ENCODE measurements at regions not wholly inside any gene's neighbourhood (a gene's known extent, or its start where the extent isn't known, plus 50 kb on each side); places are given as distances from the start of the nearest gene placed in this dataset.

DNA sequence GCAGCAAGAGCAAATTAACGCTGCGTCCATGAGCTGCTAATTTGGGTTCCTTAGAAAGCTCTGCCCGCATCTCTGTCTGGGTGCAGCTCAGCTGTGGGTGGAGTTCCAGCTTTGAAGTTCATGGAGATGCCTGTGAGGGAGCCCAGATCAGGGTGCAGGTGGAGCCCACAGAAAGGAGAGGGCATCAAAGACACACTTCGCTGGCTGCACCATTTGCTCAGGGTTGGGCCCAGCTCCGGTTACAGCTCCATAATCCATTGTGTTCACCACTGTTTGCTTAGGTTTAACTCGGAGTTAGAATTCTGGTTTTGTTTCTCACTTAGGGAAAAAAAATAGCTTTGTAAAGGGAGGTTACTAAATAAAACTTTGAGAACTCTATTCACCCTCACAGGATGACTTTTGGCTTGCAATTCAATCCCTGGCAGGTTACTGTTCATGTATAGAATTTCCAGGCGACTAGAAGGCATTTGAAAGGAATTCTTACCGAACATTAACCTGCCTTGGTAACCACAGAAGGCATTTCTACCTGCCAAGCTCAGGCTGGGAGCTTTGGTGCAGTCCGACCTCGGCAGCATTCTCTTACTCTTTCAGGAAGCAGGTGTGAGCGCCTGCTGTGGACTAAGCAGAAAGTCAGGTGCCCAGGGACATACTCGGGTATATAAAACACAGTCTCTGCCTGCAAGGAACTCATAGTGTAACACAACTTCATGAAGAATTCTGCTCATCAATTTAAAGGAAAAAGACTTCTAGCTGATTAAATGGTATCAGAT lies 179.5 kb upstream of the RNF32 start:
- no peak for DNase-seq (ENCODE audit: low spot score)
- peaks cover 0 to 10% (median 3%) of the 10 kb centered on the region in 4 donors for H3K4me1 ChIP-seq (ENCODE audit: control insufficient read depth in 4 of 4, insufficient read depth in 4 of 4, low read length in 3 of 4)
- H3K9ac ChIP-seq (ENCODE audit: low read depth in 1 of 2, low read length in 2 of 2): no peak overlapping the region
- WGBS: 79% methylated on average over 12 of the region's 12 CpGs
- no peak overlapping the region for H3K4me3 ChIP-seq (ENCODE audit: low read depth in 1 of 3, low read length in 3 of 3)
- no peaks in the 10 kb centered on the region for H3K9me3 ChIP-seq (ENCODE audit: control insufficient read depth in 4 of 4, low read length in 3 of 4)
- no peaks in the 10 kb centered on the region for H3K36me3 ChIP-seq (ENCODE audit: control insufficient read depth in 4 of 4, insufficient read depth in 3 of 4, low read depth in 1 of 4, low read length in 3 of 4)
- H3K27ac ChIP-seq (ENCODE audit: low read depth in 1 of 2, low read length in 2 of 2): no peak overlapping the region
- TF ChIP-seq RAD21 (IDR thresholded peaks at IDR 0.05) (no peak), MAX (IDR thresholded peaks at IDR 0.05) (no peak)
- TF ChIP-seq, protein P1, sequence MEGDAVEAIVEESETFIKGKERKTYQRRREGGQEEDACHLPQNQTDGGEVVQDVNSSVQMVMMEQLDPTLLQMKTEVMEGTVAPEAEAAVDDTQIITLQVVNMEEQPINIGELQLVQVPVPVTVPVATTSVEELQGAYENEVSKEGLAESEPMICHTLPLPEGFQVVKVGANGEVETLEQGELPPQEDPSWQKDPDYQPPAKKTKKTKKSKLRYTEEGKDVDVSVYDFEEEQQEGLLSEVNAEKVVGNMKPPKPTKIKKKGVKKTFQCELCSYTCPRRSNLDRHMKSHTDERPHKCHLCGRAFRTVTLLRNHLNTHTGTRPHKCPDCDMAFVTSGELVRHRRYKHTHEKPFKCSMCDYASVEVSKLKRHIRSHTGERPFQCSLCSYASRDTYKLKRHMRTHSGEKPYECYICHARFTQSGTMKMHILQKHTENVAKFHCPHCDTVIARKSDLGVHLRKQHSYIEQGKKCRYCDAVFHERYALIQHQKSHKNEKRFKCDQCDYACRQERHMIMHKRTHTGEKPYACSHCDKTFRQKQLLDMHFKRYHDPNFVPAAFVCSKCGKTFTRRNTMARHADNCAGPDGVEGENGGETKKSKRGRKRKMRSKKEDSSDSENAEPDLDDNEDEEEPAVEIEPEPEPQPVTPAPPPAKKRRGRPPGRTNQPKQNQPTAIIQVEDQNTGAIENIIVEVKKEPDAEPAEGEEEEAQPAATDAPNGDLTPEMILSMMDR (IDR thresholded peaks at IDR 0.05; ENCODE audit: low read depth, low read length, missing input control): no peak
- no peaks in the 10 kb centered on the region for H3K27me3 ChIP-seq (ENCODE audit: control insufficient read depth in 4 of 4, insufficient read depth in 4 of 4, low read length in 3 of 4)

DNA sequence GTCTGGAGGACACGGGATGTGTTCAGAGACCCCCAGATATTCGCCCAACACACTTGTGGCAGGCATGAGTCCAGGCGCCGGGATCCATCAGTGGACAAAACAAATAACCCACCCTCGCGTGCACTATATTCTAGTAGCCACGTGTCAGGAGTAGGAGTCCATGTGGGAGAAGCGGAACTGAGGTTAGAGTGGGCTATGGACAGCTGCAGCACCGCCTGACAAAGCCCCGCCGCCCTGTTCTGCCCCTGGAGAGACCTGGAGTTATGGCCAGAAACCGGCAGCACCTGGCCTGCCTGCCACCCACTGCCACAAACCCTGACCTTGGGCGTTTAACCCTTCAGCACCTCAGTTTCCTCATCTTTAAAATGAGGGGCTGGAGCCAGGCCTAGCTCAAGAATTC lies 181.0 kb upstream of the RNF32 start:
- Histone ChIP-seq H3K4me3 (ENCODE audit: low read depth in 1 of 3, low read length in 3 of 3) (no peak overlapping the region), H3K27me3 (ENCODE audit: control insufficient read depth in 4 of 4, insufficient read depth in 4 of 4, low read length in 3 of 4) (no peaks in the 10 kb centered on the region), H3K4me1 (ENCODE audit: control insufficient read depth in 4 of 4, insufficient read depth in 4 of 4, low read length in 3 of 4) (peaks cover 0 to 10% (median 3%) of the 10 kb centered on the region in 4 donors), H3K27ac (ENCODE audit: low read depth in 1 of 2, low read length in 2 of 2) (no peak overlapping the region), H3K36me3 (ENCODE audit: control insufficient read depth in 4 of 4, insufficient read depth in 3 of 4, low read depth in 1 of 4, low read length in 3 of 4) (no peaks in the 10 kb centered on the region), H3K9ac (ENCODE audit: low read depth in 1 of 2, low read length in 2 of 2) (no peak overlapping the region), H3K9me3 (ENCODE audit: control insufficient read depth in 4 of 4, low read length in 3 of 4) (no peaks in the 10 kb centered on the region)
- no peak for TF ChIP-seq MAX (IDR thresholded peaks at IDR 0.05)
- no peak for DNase-seq (ENCODE audit: low spot score)
- 92% methylated on average over 13 of the region's 13 CpGs for WGBS

DNA sequence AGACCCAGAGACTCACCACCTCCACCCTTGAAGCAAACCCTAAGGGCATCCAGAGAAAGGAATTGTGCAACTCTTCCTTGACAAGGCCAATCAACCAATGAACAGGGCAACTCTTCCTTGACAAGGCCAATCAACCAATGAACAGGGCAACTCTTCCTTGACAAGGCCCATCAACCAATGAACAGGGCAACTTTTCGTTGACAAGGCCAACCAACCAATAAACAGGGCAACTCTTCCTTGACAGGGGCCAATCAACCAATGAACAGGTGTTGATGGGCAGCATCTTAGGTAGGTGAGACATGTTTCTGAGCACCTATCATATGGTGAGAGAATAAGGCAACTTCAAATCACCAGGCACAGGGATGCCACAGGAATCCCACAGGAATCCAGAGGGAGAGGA lies 181.5 kb upstream of the RNF32 start:
- H3K9me3 ChIP-seq (ENCODE audit: control insufficient read depth in 4 of 4, low read length in 3 of 4): no peaks in the 10 kb centered on the region
- no peak overlapping the region for H3K27ac ChIP-seq (ENCODE audit: low read depth in 1 of 2, low read length in 2 of 2)
- no peaks in the 10 kb centered on the region for H3K36me3 ChIP-seq (ENCODE audit: control insufficient read depth in 4 of 4, insufficient read depth in 3 of 4, low read depth in 1 of 4, low read length in 3 of 4)
- no peaks in the 10 kb centered on the region for H3K27me3 ChIP-seq (ENCODE audit: control insufficient read depth in 4 of 4, insufficient read depth in 4 of 4, low read length in 3 of 4)
- H3K9ac ChIP-seq (ENCODE audit: low read depth in 1 of 2, low read length in 2 of 2): no peak overlapping the region
- peaks cover 0 to 10% (median 3%) of the 10 kb centered on the region in 4 donors for H3K4me1 ChIP-seq (ENCODE audit: control insufficient read depth in 4 of 4, insufficient read depth in 4 of 4, low read length in 3 of 4)
- WGBS: 89% methylated on average over 1 of the region's 1 CpG
- no peak overlapping the region for H3K4me3 ChIP-seq (ENCODE audit: low read depth in 1 of 3, low read length in 3 of 3)
- TF ChIP-seq, protein P1 (IDR thresholded peaks at IDR 0.05; ENCODE audit: low read depth, low read length, missing input control): no peak
- TF ChIP-seq GABPA (IDR thresholded peaks at IDR 0.05 in 1 of 2, conservative IDR thresholded peaks at IDR 0.05 in 1 of 2) (no peak), TAF1 (conservative IDR thresholded peaks at IDR 0.05) (no peak), RXRA (IDR thresholded peaks at IDR 0.05) (no peak), HNF4G (IDR thresholded peaks at IDR 0.05) (no peak)
- DNase-seq (ENCODE audit: low spot score): no peak
